Adrenal gland (tissue), 5 donors: ENCODE measurements at regions not wholly inside any gene's neighbourhood (a gene's known extent, or its start where the extent isn't known, plus 50 kb on each side); places are given as distances from the start of the nearest gene placed in this dataset.

Source experiments
- CTCF ChIP-seq, 6 experiments: fragments of 450-650 bp in 4 of 6; fragments of 200-600 bp in 2 of 6; sonication (generic) in 1 of 6; IDR thresholded peaks; 1 replicate in 5 of 6; 2 replicates in 1 of 6; pipeline versions ENCODE4 v1.5.1 to v1.8.0; 2016 to 2021; ENCODE audit warnings: antibody characterized with exemption in 6 of 6, mild to moderate bottlenecking in 2 of 6, moderate library complexity in 1 of 6
- POLR2A ChIP-seq, 2 donors: fragments of 450-650 bp; IDR thresholded peaks; one replicate each; pipeline ENCODE4 v1.6.1; 2017; ENCODE audit warnings: antibody characterized with exemption in 2 of 2, mild to moderate bottlenecking in 2 of 2, moderate library complexity in 1 of 2
- donor health status: DM: no; HTN: no; CAD: no.

DNA sequence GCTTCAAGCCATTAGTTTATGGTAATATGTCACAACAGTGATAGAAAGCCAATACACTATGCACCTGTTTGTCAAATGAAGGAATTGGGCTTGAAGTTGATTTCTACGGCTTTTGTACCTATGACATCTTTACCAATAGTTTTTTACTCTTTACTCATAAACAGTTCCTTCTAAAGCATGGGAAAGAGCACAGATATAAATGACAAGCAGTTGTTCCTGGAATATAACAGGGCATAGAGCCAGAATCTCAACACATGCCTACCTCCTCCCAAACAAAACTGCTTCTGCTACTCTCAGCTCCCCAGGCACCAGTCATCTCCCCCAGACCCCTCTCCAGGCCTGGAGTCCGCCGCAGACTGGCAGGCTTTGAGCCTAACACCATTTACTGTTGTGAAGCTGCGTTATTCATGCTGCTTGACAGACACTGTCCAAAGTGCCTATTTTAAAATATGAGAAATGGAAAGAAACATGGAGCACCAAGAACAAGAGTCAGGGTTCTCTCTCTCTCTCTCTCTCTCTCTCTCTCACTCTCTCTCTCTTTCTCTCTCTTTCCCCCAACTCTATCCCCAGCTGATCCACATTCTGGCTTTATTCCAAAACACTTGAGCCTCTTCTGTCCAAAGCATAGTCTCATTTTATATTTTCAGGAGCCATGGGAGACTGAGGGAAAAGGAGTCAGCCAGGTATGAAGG lies 111.6 kb downstream of the ADRB2 start:
- no peak for TF ChIP-seq POLR2A (IDR thresholded peaks at IDR 0.05)
- TF ChIP-seq CTCF (IDR thresholded peaks at IDR 0.05), result no peak
